ENCODE measurements at regions not wholly inside any gene's neighbourhood (a gene's known extent, or its start where the extent isn't known, plus 50 kb on each side); places are given as distances from the start of the nearest gene placed in this dataset.

- TF ChIP-seq POLR2A (IDR thresholded peaks at IDR 0.05; ENCODE audit: low read depth, low read length) (no peak), TAF1 (IDR thresholded peaks at IDR 0.05; ENCODE audit: low read depth, low read length) (no peak), SPI1 (IDR thresholded peaks at IDR 0.05; ENCODE audit: low read depth, low read length) (no peak)
Observed at GRCh38 chr9:135289081-135289491, 190.5 kb upstream of the PPP1R26 start.
